Fibroblast of lung (primary cell): ENCODE measurements at regions not wholly inside any gene's neighbourhood (a gene's known extent, or its start where the extent isn't known, plus 50 kb on each side); places are given as distances from the start of the nearest gene placed in this dataset.

Experiments
- DNase-seq, 2 donors: peaks; one replicate each; pipeline versions ENCODE4 v3.0.0 to v3.0.0-alpha.2; 2010; ENCODE audit warnings: low read depth in 2 of 2
- H2AFZ ChIP-seq: 2 replicates; pipeline ENCODE4 v1.5.1; 2012; ENCODE audit warnings: low read length, control low read depth, inconsistent platforms
- H3K27ac ChIP-seq: 2 replicates; pipeline ENCODE4 v1.5.1; 2011; ENCODE audit warnings: low read length, control low read depth; ENCODE audit not compliant: insufficient read depth
- H3K27me3 ChIP-seq: 2 replicates; pipeline ENCODE4 v1.5.1; 2011; ENCODE audit warnings: mild to moderate bottlenecking, low read length; ENCODE audit not compliant: control insufficient read depth, insufficient read depth
- H3K36me3 ChIP-seq: 2 replicates; pipeline ENCODE4 v1.5.1; 2011; ENCODE audit warnings: low read length; ENCODE audit not compliant: control insufficient read depth, insufficient read depth
- H3K4me1 ChIP-seq: 2 replicates; pipeline ENCODE4 v1.5.1; 2011; ENCODE audit warnings: low read length; ENCODE audit not compliant: control insufficient read depth, insufficient read depth; ENCODE audit errors: extremely low read depth
- H3K4me2 ChIP-seq: 2 replicates; pipeline ENCODE4 v1.5.1; 2011; ENCODE audit warnings: low read length, control low read depth; ENCODE audit not compliant: insufficient read depth; ENCODE audit errors: extremely low read depth
- H3K4me3 ChIP-seq, 4 experiments: fragments of 200-600 bp in 1 of 4; sonication (generic) in 1 of 4; replicated peaks in 1 of 4; 2 replicates each; pipeline ENCODE4 v1.5.1; 2011 to 2016; ENCODE audit warnings: low read length in 4 of 4, low read depth in 3 of 4, mild to moderate bottlenecking in 3 of 4, control low read depth in 2 of 4, inconsistent platforms in 1 of 4, mixed read lengths in 1 of 4; ENCODE audit not compliant: insufficient read depth in 1 of 4; ENCODE audit errors: control extremely low read depth in 1 of 4
- H3K79me2 ChIP-seq: 2 replicates; pipeline ENCODE4 v1.5.1; 2012; ENCODE audit warnings: mild to moderate bottlenecking, low read length, inconsistent platforms; ENCODE audit not compliant: control insufficient read depth, insufficient read depth
- H3K9ac ChIP-seq: 2 replicates; pipeline ENCODE4 v1.5.1; 2011; ENCODE audit warnings: mild to moderate bottlenecking, low read length, control low read depth; ENCODE audit not compliant: insufficient read depth
- H3K9me3 ChIP-seq: 2 replicates; pipeline ENCODE4 v1.5.1; 2012; ENCODE audit warnings: low read depth, low read length; ENCODE audit not compliant: control insufficient read depth, insufficient read depth
- H4K20me1 ChIP-seq: 2 replicates; pipeline ENCODE4 v1.5.1; 2011; ENCODE audit warnings: low read length; ENCODE audit not compliant: control insufficient read depth, insufficient read depth; ENCODE audit errors: extremely low read depth
- EZH2 ChIP-seq: IDR thresholded peaks from 2 replicates; pipeline ENCODE4 v1.5.1; 2012; ENCODE audit warnings: low read length, control low read depth, mild to moderate bottlenecking; ENCODE audit errors: missing control alignments
- TF ChIP-seq, protein P1 (sequence below), 2 donors: IDR thresholded peaks in 1 of 2; conservative IDR thresholded peaks in 1 of 2; 1 replicate in 1 of 2; 2 replicates in 1 of 2; pipeline ENCODE4 v1.5.1; 2011 to 2012; ENCODE audit warnings: low read length in 2 of 2, control low read depth in 1 of 2, inconsistent platforms in 1 of 2, low read depth in 1 of 2, mild to moderate bottlenecking in 1 of 2

DNA sequence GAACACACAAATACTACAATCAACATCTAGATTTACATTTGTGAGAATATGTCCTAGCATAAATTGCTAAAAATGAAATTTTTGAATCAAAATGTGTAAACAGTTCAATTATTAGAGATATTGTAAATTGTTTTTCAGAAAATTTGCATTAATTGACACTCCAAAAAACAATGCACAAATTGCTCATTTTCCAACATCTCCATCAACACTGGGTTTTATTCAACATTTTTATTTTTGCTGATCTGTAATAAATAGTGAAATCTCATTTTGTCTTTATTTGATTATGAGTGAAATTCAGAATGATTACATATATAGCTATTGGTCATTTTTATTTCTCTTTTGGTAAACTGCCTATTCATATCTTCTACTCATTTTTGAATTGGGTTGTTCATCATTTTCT lies 120.0 kb upstream of the GRIA3 start:
- H3K9ac ChIP-seq: no peak overlapping the region
- DNase-seq: no peak
- H3K4me3 ChIP-seq: no peak overlapping the region
- H2AFZ ChIP-seq: no peak overlapping the region
- no peaks in the 10 kb centered on the region for H3K79me2 ChIP-seq
- H3K27me3 ChIP-seq: no peaks in the 10 kb centered on the region
- no peaks in the 10 kb centered on the region for H3K36me3 ChIP-seq
- H4K20me1 ChIP-seq: no peaks in the 10 kb centered on the region
- TF ChIP-seq, protein P1, sequence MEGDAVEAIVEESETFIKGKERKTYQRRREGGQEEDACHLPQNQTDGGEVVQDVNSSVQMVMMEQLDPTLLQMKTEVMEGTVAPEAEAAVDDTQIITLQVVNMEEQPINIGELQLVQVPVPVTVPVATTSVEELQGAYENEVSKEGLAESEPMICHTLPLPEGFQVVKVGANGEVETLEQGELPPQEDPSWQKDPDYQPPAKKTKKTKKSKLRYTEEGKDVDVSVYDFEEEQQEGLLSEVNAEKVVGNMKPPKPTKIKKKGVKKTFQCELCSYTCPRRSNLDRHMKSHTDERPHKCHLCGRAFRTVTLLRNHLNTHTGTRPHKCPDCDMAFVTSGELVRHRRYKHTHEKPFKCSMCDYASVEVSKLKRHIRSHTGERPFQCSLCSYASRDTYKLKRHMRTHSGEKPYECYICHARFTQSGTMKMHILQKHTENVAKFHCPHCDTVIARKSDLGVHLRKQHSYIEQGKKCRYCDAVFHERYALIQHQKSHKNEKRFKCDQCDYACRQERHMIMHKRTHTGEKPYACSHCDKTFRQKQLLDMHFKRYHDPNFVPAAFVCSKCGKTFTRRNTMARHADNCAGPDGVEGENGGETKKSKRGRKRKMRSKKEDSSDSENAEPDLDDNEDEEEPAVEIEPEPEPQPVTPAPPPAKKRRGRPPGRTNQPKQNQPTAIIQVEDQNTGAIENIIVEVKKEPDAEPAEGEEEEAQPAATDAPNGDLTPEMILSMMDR (conservative IDR thresholded peaks at IDR 0.05 in 1 of 2, IDR thresholded peaks at IDR 0.05 in 1 of 2; ENCODE audit: low read depth in 1 of 2, low read length in 2 of 2): no peak
- no peak for TF ChIP-seq EZH2
- no peak overlapping the region for H3K4me2 ChIP-seq
- no peak overlapping the region for H3K27ac ChIP-seq
- no peaks in the 10 kb centered on the region for H3K4me1 ChIP-seq
- H3K9me3 ChIP-seq: no peaks in the 10 kb centered on the region

DNA sequence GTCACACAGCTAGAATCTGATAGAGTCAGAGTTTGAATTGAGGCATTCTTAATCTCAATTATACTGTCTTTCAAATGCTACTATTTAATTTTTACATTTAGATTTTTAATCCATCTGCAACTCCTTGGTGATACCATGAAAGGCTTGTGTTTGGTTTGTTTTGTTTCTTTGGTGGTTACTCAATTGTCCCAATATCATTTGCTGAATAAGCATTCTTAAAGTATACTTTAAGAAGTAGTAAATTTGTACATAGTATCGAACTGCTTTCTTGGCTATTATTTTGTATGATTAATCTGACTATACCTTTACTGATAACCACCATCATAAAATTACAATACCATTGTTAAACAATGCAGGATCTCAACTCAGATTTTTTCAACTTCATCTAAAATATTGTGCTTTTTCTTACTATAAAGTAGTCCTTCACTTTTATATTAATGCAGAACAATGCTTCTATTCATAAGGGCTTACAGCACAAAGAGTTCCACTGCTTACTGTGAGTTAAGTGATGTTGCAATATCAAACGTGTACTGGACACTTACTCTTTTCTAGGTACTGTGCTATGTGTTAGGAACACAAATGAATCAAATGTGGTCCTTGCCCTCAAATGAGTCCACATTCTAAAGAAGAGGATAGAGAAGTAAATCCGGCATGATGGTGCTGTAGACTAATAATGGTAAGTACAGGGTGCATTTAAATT lies 111.2 kb upstream of the GRIA3 start:
- Histone ChIP-seq H3K9ac (no peak overlapping the region), H3K36me3 (no peaks in the 10 kb centered on the region), H3K4me3 (no peak overlapping the region), H4K20me1 (no peaks in the 10 kb centered on the region), H3K4me2 (no peak overlapping the region), H3K27me3 (no peaks in the 10 kb centered on the region), H3K4me1 (no peaks in the 10 kb centered on the region), H3K9me3 (no peaks in the 10 kb centered on the region), H3K79me2 (no peaks in the 10 kb centered on the region), H2AFZ (no peak overlapping the region), H3K27ac (no peak overlapping the region)
- DNase-seq: no peak
- TF ChIP-seq, protein P1 (conservative IDR thresholded peaks at IDR 0.05 in 1 of 2, IDR thresholded peaks at IDR 0.05 in 1 of 2; ENCODE audit: low read depth in 1 of 2, low read length in 2 of 2): no peak
- TF ChIP-seq EZH2: no peak

DNA sequence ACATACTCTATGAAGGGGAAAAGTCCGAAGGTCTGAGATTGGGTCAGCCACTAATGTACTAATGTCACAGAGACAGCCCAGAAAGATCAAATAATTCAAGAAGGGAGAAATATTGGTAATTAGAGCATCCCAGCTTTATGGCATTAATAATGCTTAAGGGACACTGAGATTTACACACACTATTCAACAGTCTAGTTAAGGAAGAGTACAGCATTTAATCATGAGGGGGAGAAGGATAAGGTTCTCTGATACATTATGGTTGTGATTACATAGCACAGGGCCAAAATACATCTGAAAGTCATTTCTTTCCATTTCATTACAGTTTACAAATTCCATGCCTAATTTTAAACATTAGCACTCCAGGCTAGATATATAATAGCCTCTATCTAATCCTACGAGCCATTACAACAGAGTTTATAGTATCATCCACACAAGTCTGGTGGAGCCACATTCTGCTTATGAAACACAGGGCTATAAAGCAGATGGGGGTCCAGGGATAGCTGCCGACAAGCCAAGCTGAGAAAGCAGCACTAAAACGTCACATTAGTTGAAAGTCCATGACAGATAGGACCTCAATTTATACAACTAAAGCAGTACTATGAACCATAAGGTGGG lies 108.0 kb upstream of the GRIA3 start:
- TF ChIP-seq EZH2: no peak
- TF ChIP-seq, protein P1 (conservative IDR thresholded peaks at IDR 0.05 in 1 of 2, IDR thresholded peaks at IDR 0.05 in 1 of 2; ENCODE audit: low read depth in 1 of 2, low read length in 2 of 2): no peak

More for the DNA sequence above, 108.0 kb upstream of the GRIA3 start:
- no peak overlapping the region for H2AFZ ChIP-seq
- no peaks in the 10 kb centered on the region for H3K4me1 ChIP-seq
- no peak for DNase-seq
- no peak overlapping the region for H3K27ac ChIP-seq
- H3K4me3 ChIP-seq: no peak overlapping the region
- H3K9ac ChIP-seq: no peak overlapping the region
- H3K4me2 ChIP-seq: no peak overlapping the region
- no peaks in the 10 kb centered on the region for H4K20me1 ChIP-seq
- H3K36me3 ChIP-seq: no peaks in the 10 kb centered on the region
- no peaks in the 10 kb centered on the region for H3K27me3 ChIP-seq
- H3K9me3 ChIP-seq: no peaks in the 10 kb centered on the region
- H3K79me2 ChIP-seq: no peaks in the 10 kb centered on the region
